ENCODE measurements at regions not wholly inside any gene's neighbourhood (a gene's known extent, or its start where the extent isn't known, plus 50 kb on each side); places are given as distances from the start of the nearest gene placed in this dataset.

DNA sequence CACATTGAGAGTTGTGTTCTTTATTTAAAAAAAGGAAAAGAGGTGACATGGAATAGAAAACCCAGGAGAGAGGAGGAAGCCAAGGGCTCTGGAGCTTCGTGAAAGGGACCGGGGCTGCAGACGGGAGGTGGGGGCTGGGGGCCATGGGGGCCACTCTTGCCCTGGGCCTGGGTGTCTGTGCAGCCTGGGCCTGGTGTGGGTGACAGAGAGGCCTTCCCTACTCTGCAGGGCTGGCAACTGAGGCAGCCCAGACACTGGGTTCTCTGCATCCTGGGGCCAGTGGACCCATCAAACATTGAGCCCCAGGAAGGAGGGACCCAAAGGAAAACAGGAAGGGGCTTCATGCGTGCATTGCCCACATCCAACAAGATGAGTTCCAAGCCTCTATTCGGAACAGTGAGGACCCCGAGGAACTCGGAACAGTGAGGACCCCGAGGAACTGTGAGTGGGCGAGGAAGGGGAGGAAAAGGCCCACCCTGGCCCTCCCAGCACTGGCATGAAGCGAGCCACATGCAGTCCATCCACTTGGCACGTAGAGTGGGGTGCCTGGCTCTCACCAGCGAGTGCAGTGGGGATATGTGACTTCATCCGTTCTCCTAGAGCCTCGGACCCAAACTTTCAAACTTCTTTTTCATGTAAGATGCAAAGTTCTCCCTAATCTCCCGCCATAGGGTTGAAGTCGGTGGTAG, 1121.6 kb downstream of the BRD1 start:
- H3K27ac ChIP-seq (ENCODE audit: low read length): no peak overlapping the region
- H3K4me3 ChIP-seq (ENCODE audit: low read depth in 2 of 2, low read length in 2 of 2): no peak overlapping the region
- TF ChIP-seq TCF7L2 (IDR thresholded peaks at IDR 0.05; ENCODE audit: low read depth, low read length) (no peak), SIN3A (IDR thresholded peaks at IDR 0.05; ENCODE audit: borderline replicate concordance, insufficient read depth, low read depth, low read length) (no peak), POLR2AphosphoS5 (IDR thresholded peaks at IDR 0.05; ENCODE audit: low read depth, low read length) (no peak)
- TF ChIP-seq, protein P1, sequence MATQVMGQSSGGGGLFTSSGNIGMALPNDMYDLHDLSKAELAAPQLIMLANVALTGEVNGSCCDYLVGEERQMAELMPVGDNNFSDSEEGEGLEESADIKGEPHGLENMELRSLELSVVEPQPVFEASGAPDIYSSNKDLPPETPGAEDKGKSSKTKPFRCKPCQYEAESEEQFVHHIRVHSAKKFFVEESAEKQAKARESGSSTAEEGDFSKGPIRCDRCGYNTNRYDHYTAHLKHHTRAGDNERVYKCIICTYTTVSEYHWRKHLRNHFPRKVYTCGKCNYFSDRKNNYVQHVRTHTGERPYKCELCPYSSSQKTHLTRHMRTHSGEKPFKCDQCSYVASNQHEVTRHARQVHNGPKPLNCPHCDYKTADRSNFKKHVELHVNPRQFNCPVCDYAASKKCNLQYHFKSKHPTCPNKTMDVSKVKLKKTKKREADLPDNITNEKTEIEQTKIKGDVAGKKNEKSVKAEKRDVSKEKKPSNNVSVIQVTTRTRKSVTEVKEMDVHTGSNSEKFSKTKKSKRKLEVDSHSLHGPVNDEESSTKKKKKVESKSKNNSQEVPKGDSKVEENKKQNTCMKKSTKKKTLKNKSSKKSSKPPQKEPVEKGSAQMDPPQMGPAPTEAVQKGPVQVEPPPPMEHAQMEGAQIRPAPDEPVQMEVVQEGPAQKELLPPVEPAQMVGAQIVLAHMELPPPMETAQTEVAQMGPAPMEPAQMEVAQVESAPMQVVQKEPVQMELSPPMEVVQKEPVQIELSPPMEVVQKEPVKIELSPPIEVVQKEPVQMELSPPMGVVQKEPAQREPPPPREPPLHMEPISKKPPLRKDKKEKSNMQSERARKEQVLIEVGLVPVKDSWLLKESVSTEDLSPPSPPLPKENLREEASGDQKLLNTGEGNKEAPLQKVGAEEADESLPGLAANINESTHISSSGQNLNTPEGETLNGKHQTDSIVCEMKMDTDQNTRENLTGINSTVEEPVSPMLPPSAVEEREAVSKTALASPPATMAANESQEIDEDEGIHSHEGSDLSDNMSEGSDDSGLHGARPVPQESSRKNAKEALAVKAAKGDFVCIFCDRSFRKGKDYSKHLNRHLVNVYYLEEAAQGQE (IDR thresholded peaks at IDR 0.05; ENCODE audit: insufficient read depth in 1 of 2, low read depth in 2 of 2, low read length in 1 of 2): no peak
- TF ChIP-seq, protein P2, sequence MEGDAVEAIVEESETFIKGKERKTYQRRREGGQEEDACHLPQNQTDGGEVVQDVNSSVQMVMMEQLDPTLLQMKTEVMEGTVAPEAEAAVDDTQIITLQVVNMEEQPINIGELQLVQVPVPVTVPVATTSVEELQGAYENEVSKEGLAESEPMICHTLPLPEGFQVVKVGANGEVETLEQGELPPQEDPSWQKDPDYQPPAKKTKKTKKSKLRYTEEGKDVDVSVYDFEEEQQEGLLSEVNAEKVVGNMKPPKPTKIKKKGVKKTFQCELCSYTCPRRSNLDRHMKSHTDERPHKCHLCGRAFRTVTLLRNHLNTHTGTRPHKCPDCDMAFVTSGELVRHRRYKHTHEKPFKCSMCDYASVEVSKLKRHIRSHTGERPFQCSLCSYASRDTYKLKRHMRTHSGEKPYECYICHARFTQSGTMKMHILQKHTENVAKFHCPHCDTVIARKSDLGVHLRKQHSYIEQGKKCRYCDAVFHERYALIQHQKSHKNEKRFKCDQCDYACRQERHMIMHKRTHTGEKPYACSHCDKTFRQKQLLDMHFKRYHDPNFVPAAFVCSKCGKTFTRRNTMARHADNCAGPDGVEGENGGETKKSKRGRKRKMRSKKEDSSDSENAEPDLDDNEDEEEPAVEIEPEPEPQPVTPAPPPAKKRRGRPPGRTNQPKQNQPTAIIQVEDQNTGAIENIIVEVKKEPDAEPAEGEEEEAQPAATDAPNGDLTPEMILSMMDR (IDR thresholded peaks at IDR 0.05): no peak
- ChIA-PET POLR2A (no interaction called here), CTCF (no interaction called here)
- H3K36me3 ChIP-seq (ENCODE audit: control insufficient read depth, insufficient read depth, low read length): no peaks in the 10 kb centered on the region
- no peaks in the 10 kb centered on the region; the same call in 1 of the 2 replicates for H3K27me3 ChIP-seq (ENCODE audit: control insufficient read depth, insufficient read depth, low read length)
- intact Hi-C loops (cut with micrococcal nuclease; ENCODE audit: unreplicated experiment) (no loop called here), in situ Hi-C loops (cut with HindIII; ENCODE audit: low pct_unique_long_range_greater_than_20kb, low sequenced_read_pairs) (no loop called here)
- BruUV-seq (replicated peaks): no TSS peak
- DNase-seq (ENCODE audit: low read depth, low spot score) (no peak), ATAC-seq (no peak)
- no peaks in the 10 kb centered on the region for H3K4me1 ChIP-seq (ENCODE audit: control insufficient read depth, insufficient read depth, low read length)
- no peaks in the 10 kb centered on the region for H3K9me3 ChIP-seq (ENCODE audit: control insufficient read depth, insufficient read depth, low read depth, low read length)

DNA sequence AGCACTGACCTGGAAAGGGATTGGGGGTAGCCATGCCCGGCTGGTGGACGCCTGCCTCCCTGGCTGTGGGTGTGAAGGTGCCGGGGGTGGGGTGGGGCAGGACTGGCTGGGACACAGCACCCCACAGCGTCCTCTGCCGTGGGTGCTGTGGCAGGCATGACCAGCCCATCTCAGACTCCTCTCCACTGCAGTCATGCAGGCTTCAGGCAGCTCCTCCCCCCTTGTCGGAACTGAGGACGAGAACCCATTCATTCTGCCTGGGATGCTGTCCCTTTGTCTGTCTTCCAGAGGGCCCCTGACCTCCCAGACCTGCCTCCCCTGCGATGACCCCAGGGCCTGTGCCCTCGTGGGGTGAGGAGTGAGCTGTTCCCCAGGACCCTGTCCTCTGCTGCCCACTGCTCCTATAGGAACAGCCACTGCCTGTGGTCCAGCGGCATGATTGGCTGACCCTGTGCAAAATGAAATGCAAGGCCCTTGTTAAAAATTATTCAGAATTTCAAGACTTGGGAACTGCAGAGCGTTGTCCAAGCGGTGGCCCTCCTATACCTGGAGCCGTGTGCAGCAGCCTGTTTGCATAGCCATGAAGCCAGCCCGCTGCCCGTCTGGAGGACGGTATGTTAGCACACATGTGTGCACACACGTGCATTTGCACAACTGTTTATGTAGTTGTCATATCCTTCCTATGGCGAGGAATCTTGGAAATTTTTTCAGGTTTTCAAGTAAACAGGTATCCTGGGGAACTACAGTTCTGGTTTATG, 1122.3 kb downstream of the BRD1 start:
- Histone ChIP-seq H3K27me3 (ENCODE audit: control insufficient read depth, insufficient read depth, low read length) (no peaks in the 10 kb centered on the region; the same call in 1 of the 2 replicates), H3K4me3 (ENCODE audit: low read depth in 2 of 2, low read length in 2 of 2) (no peak overlapping the region), H3K9me3 (ENCODE audit: control insufficient read depth, insufficient read depth, low read depth, low read length) (no peaks in the 10 kb centered on the region), H3K4me1 (ENCODE audit: control insufficient read depth, insufficient read depth, low read length) (no peaks in the 10 kb centered on the region), H3K36me3 (ENCODE audit: control insufficient read depth, insufficient read depth, low read length) (no peaks in the 10 kb centered on the region), H3K27ac (ENCODE audit: low read length) (no peak overlapping the region)
- POLR2A ChIA-PET: no interaction called here
- no TSS peak for BruUV-seq (replicated peaks)
- in situ Hi-C loops (cut with HindIII; ENCODE audit: low pct_unique_long_range_greater_than_20kb, low sequenced_read_pairs) (no loop called here), intact Hi-C loops (cut with micrococcal nuclease; ENCODE audit: unreplicated experiment) (no loop called here)
- TF ChIP-seq, protein P1 (IDR thresholded peaks at IDR 0.05; ENCODE audit: insufficient read depth in 1 of 2, low read depth in 2 of 2, low read length in 1 of 2): no peak
- TF ChIP-seq SIN3A (IDR thresholded peaks at IDR 0.05; ENCODE audit: borderline replicate concordance, insufficient read depth, low read depth, low read length): no peak
- TF ChIP-seq TCF7L2 (IDR thresholded peaks at IDR 0.05; ENCODE audit: low read depth, low read length): no peak
- TF ChIP-seq POLR2AphosphoS5 (IDR thresholded peaks at IDR 0.05; ENCODE audit: low read depth, low read length): no peak
- TF ChIP-seq, protein P2 (IDR thresholded peaks at IDR 0.05): no peak
- CTCF ChIA-PET: no interaction called here
- ATAC-seq: no peak
- no peak for DNase-seq (ENCODE audit: low read depth, low spot score)

All from Panc1 (cell line).